Calu3 (cell line): ENCODE measurements at regions not wholly inside any gene's neighbourhood (a gene's known extent, or its start where the extent isn't known, plus 50 kb on each side); places are given as distances from the start of the nearest gene placed in this dataset.

Experiments used
- BruUV-seq: library from RNA; stranded (reverse); fragments of 400-500 nt; replicated peaks from 2 replicates; lab custom pipeline; 2021; lab: Mats Ljungman, UMichigan
- CTCF ChIA-PET: fragments of 300-600 bp; sonication (Branson Sonifier 250); formaldehyde crosslinking; loops from one replicate; lab custom pipeline; 2022; ENCODE audit warnings: antibody characterized with exemption; lab: Charles Lee
- DNase-seq: peaks from one replicate; pipeline ENCODE4 v3.0.0; 2022
- H3K27ac Mint-ChIP-seq: one replicate; pipeline ENCODE4 v1.8.0; 2022; ENCODE audit warnings: mixed read lengths; ENCODE audit not compliant: unreplicated experiment
- H3K27me3 Mint-ChIP-seq: one replicate; pipeline ENCODE4 v1.8.0; 2022; ENCODE audit warnings: mixed read lengths; ENCODE audit not compliant: unreplicated experiment
- H3K36me3 Mint-ChIP-seq: one replicate; pipeline ENCODE4 v1.8.0; 2022; ENCODE audit warnings: mild to moderate bottlenecking, moderate library complexity, mixed read lengths; ENCODE audit not compliant: insufficient read depth, unreplicated experiment
- H3K4me1 Mint-ChIP-seq: one replicate; pipeline ENCODE4 v1.8.0; 2022; ENCODE audit warnings: mild to moderate bottlenecking, low read depth, mixed read lengths; ENCODE audit not compliant: unreplicated experiment
- H3K4me3 Mint-ChIP-seq: one replicate; pipeline ENCODE4 v1.8.0; 2022; ENCODE audit warnings: mild to moderate bottlenecking, low read depth, moderate library complexity, mixed read lengths; ENCODE audit not compliant: unreplicated experiment
- H3K9me3 Mint-ChIP-seq: one replicate; pipeline ENCODE4 v1.8.0; 2022; ENCODE audit warnings: low read depth, mixed read lengths; ENCODE audit not compliant: unreplicated experiment
- CTCF ChIP-seq: fragments of 200-600 bp; IDR thresholded peaks from one replicate; pipeline ENCODE4 v1.8.0; 2022; ENCODE audit warnings: antibody characterized with exemption; ENCODE audit not compliant: unreplicated experiment
- intact Hi-C: fragments of 100-400 bp; cut with micrococcal nuclease; formaldehyde crosslinking; loops from one replicate; pipeline ENCODE4 v1.10.0; 2022; ENCODE audit not compliant: unreplicated experiment

GRCh38 chr14:51439896-51440295, 199.8 kb downstream of the TMX1 start:
- H3K4me1 Mint-ChIP-seq: peaks cover 32% of the 10 kb centered on the region
- H3K27ac Mint-ChIP-seq: no peak overlapping the region
- H3K9me3 Mint-ChIP-seq: peaks cover 2% of the 10 kb centered on the region
- intact Hi-C loops: no loop called here
- no peak for DNase-seq
- H3K27me3 Mint-ChIP-seq: no peaks in the 10 kb centered on the region
- CTCF ChIA-PET: no interaction called here
- BruUV-seq: no TSS peak
- H3K4me3 Mint-ChIP-seq: no peak overlapping the region
- no peaks in the 10 kb centered on the region for H3K36me3 Mint-ChIP-seq
- TF ChIP-seq CTCF: no peak

GRCh38 chr14:51441001-51441400, 201.0 kb downstream of the TMX1 start:
- Mint-ChIP-seq H3K27me3 (no peaks in the 10 kb centered on the region), H3K27ac (no peak overlapping the region), H3K4me1 (peaks cover 32% of the 10 kb centered on the region), H3K4me3 (no peak overlapping the region), H3K9me3 (peaks cover 2% of the 10 kb centered on the region), H3K36me3 (no peaks in the 10 kb centered on the region)
- intact Hi-C loops: no loop called here
- no peak for DNase-seq
- TF ChIP-seq CTCF: no peak
- BruUV-seq: no TSS peak
- CTCF ChIA-PET: interaction anchor here (0.9 kb wide), 1 partner anchor 12 kb away, joined by 3 read pairs; no protein-coding TSS in a partner anchor

- intact Hi-C loops: no loop called here
- H3K27ac Mint-ChIP-seq: peak overlapping the region; percentile 0
- peak; percentile 41 for DNase-seq
- H3K27me3 Mint-ChIP-seq: no peaks in the 10 kb centered on the region
- no peak overlapping the region for H3K4me3 Mint-ChIP-seq
- BruUV-seq: no TSS peak
- no peak for TF ChIP-seq CTCF
- CTCF ChIA-PET: interaction anchor here (0.7 to 1.1 kb wide), 2 partner anchors 46 to 92 kb away, joined by 3 read pairs; no protein-coding TSS in a partner anchor
- no peaks in the 10 kb centered on the region for H3K36me3 Mint-ChIP-seq
- no peaks in the 10 kb centered on the region for H3K9me3 Mint-ChIP-seq
- H3K4me1 Mint-ChIP-seq: peaks cover 32% of the 10 kb centered on the region
Measured at GRCh38 chr14:51442513-51443175, 202.6 kb downstream of the TMX1 start.

GRCh38 chr14:51443195-51444018, 203.4 kb downstream of the TMX1 start:
- intact Hi-C loops: no loop called here

More at GRCh38 chr14:51443195-51444018, 203.4 kb downstream of the TMX1 start:
- no peak for DNase-seq
- TF ChIP-seq CTCF: no peak
- H3K27ac Mint-ChIP-seq: no peak overlapping the region
- H3K9me3 Mint-ChIP-seq: no peaks in the 10 kb centered on the region
- no peak overlapping the region for H3K4me3 Mint-ChIP-seq
- peaks cover 32% of the 10 kb centered on the region for H3K4me1 Mint-ChIP-seq
- BruUV-seq: no TSS peak
- no peaks in the 10 kb centered on the region for H3K36me3 Mint-ChIP-seq
- CTCF ChIA-PET: interaction anchor here (0.7 to 1.2 kb wide), 3 partner anchors 30 to 91 kb away, joined by 3 to 4 read pairs (median 3); no protein-coding TSS in a partner anchor
- no peaks in the 10 kb centered on the region for H3K27me3 Mint-ChIP-seq
